ENCODE measurements at regions not wholly inside any gene's neighbourhood (a gene's known extent, or its start where the extent isn't known, plus 50 kb on each side); places are given as distances from the start of the nearest gene placed in this dataset.

GRCh38 chr14:23831596-23831995 lies 122.0 kb upstream of the DHRS4 start:
- no peak for TF ChIP-seq NPAS2 (CRISPR knock-in tag; IDR thresholded peaks at IDR 0.05; ENCODE audit: borderline replicate concordance)
- TF ChIP-seq, protein P1, sequence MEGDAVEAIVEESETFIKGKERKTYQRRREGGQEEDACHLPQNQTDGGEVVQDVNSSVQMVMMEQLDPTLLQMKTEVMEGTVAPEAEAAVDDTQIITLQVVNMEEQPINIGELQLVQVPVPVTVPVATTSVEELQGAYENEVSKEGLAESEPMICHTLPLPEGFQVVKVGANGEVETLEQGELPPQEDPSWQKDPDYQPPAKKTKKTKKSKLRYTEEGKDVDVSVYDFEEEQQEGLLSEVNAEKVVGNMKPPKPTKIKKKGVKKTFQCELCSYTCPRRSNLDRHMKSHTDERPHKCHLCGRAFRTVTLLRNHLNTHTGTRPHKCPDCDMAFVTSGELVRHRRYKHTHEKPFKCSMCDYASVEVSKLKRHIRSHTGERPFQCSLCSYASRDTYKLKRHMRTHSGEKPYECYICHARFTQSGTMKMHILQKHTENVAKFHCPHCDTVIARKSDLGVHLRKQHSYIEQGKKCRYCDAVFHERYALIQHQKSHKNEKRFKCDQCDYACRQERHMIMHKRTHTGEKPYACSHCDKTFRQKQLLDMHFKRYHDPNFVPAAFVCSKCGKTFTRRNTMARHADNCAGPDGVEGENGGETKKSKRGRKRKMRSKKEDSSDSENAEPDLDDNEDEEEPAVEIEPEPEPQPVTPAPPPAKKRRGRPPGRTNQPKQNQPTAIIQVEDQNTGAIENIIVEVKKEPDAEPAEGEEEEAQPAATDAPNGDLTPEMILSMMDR (IDR thresholded peaks at IDR 0.05), result no peak
- TF ChIP-seq, protein P2, sequence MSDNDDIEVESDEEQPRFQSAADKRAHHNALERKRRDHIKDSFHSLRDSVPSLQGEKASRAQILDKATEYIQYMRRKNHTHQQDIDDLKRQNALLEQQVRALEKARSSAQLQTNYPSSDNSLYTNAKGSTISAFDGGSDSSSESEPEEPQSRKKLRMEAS (IDR thresholded peaks at IDR 0.05), result no peak
- no peak for TF ChIP-seq REST (IDR thresholded peaks at IDR 0.05)
- TF ChIP-seq CHD2 (IDR thresholded peaks at IDR 0.05; ENCODE audit: low read length, partially characterized antibody), result no peak
- no peak for TF ChIP-seq POLR2A (IDR thresholded peaks at IDR 0.05; ENCODE audit: low read length)
- TF ChIP-seq KDM1A (IDR thresholded peaks at IDR 0.05; ENCODE audit: low read depth), result no peak
- no peak for TF ChIP-seq PHF8 (IDR thresholded peaks at IDR 0.05; ENCODE audit: borderline replicate concordance, low read depth)
- no peak for TF ChIP-seq KDM5A (IDR thresholded peaks at IDR 0.05)
- TF ChIP-seq HDAC2 (IDR thresholded peaks at IDR 0.05), result no peak
- no peak for TF ChIP-seq NFE2L2 (conservative IDR thresholded peaks at IDR 0.05; ENCODE audit: low read length)
